ENCODE measurements at regions not wholly inside any gene's neighbourhood (a gene's known extent, or its start where the extent isn't known, plus 50 kb on each side); places are given as distances from the start of the nearest gene placed in this dataset.

DNA sequence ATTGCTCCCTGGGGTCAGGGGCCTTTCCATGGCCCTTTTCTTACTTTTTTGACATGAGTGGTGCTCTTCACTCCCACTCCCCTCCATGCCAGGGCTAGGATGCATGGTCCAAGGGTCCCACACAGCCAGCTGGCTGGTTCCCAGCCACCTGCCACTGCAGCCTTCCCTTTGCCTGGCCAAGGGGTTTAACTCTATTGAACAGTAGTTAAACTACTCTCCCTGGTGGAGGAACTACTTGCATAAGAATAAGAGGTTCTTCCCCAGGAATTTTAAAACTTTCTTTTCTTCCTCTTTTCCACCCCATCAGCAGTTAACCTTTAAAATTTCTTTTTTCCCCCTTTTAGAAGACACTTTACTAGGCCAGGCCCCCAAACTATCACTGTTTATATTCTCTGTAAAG is 1532.8 kb upstream of the ACO1 start:
- Histone ChIP-seq H3K27me3 (ENCODE audit: insufficient read depth, low read length, poor library complexity, severe bottlenecking) (no peaks in the 10 kb centered on the region), H3K9ac (ENCODE audit: low read depth, low read length, poor library complexity, severe bottlenecking) (no peak overlapping the region), H3K9me2 (replicated peaks; ENCODE audit: low read depth, low read length) (no peaks in the 10 kb centered on the region), H3F3A (ENCODE audit: low read depth) (no peaks in the 10 kb centered on the region), H3K9me3 (ENCODE audit: insufficient read depth, low read depth, low read length) (no peaks in the 10 kb centered on the region), H2AFZ (ENCODE audit: low read length) (no peak overlapping the region), H3K36me3 (ENCODE audit: insufficient read depth, low read length) (no peaks in the 10 kb centered on the region), H3K4me3 (ENCODE audit: low read length, poor library complexity, severe bottlenecking) (no peak overlapping the region), H3K4me2 (ENCODE audit: low read depth, low read length, poor library complexity, severe bottlenecking) (no peak overlapping the region), H3K79me2 (ENCODE audit: insufficient read depth, low read length) (no peaks in the 10 kb centered on the region), H4K20me1 (ENCODE audit: insufficient read depth, low read length, poor library complexity, severe bottlenecking) (no peaks in the 10 kb centered on the region), H3K4me1 (ENCODE audit: insufficient read depth, low read length, poor library complexity, severe bottlenecking) (no peaks in the 10 kb centered on the region)
- TF ChIP-seq EZH2phosphoT487 (IDR thresholded peaks at IDR 0.05; ENCODE audit: borderline replicate concordance): no peak
- TF ChIP-seq, protein P1, sequence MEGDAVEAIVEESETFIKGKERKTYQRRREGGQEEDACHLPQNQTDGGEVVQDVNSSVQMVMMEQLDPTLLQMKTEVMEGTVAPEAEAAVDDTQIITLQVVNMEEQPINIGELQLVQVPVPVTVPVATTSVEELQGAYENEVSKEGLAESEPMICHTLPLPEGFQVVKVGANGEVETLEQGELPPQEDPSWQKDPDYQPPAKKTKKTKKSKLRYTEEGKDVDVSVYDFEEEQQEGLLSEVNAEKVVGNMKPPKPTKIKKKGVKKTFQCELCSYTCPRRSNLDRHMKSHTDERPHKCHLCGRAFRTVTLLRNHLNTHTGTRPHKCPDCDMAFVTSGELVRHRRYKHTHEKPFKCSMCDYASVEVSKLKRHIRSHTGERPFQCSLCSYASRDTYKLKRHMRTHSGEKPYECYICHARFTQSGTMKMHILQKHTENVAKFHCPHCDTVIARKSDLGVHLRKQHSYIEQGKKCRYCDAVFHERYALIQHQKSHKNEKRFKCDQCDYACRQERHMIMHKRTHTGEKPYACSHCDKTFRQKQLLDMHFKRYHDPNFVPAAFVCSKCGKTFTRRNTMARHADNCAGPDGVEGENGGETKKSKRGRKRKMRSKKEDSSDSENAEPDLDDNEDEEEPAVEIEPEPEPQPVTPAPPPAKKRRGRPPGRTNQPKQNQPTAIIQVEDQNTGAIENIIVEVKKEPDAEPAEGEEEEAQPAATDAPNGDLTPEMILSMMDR (conservative IDR thresholded peaks at IDR 0.05; ENCODE audit: low read length): no peak

DNA sequence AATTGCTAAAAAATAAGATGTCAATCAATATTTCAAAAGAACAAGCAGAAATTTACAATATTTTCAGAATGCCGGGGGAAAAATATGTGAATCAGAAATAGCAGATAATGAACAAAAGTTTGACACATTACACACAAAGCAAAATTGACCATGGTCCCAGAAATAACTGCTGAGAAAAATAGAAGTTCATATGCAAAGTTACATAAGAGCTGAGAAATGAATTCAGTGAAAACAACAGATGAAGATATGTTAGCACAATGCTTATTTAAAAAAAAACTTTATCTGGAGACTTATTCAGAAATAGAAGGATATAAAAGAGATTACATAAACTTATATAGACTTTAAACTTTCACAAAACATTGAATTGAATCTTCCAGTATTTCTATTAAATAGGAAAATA is 1483.7 kb upstream of the ACO1 start:
- no peak overlapping the region for H3K9ac ChIP-seq (ENCODE audit: low read depth, low read length, poor library complexity, severe bottlenecking)
- no peak overlapping the region for H3K4me3 ChIP-seq (ENCODE audit: low read length, poor library complexity, severe bottlenecking)
- TF ChIP-seq, protein P1 (conservative IDR thresholded peaks at IDR 0.05; ENCODE audit: low read length): no peak
- TF ChIP-seq EZH2phosphoT487 (IDR thresholded peaks at IDR 0.05; ENCODE audit: borderline replicate concordance): no peak
- H3K27me3 ChIP-seq (ENCODE audit: insufficient read depth, low read length, poor library complexity, severe bottlenecking): no peaks in the 10 kb centered on the region
- no peaks in the 10 kb centered on the region for H3K79me2 ChIP-seq (ENCODE audit: insufficient read depth, low read length)
- H3K4me2 ChIP-seq (ENCODE audit: low read depth, low read length, poor library complexity, severe bottlenecking): no peak overlapping the region
- H3K9me2 ChIP-seq (replicated peaks; ENCODE audit: low read depth, low read length): no peaks in the 10 kb centered on the region
- no peaks in the 10 kb centered on the region for H3K4me1 ChIP-seq (ENCODE audit: insufficient read depth, low read length, poor library complexity, severe bottlenecking)
- no peak overlapping the region for H2AFZ ChIP-seq (ENCODE audit: low read length)
- H3K36me3 ChIP-seq (ENCODE audit: insufficient read depth, low read length): no peaks in the 10 kb centered on the region
- H4K20me1 ChIP-seq (ENCODE audit: insufficient read depth, low read length, poor library complexity, severe bottlenecking): no peaks in the 10 kb centered on the region
- no peaks in the 10 kb centered on the region for H3F3A ChIP-seq (ENCODE audit: low read depth)
- H3K9me3 ChIP-seq (ENCODE audit: insufficient read depth, low read depth, low read length): no peaks in the 10 kb centered on the region

DNA sequence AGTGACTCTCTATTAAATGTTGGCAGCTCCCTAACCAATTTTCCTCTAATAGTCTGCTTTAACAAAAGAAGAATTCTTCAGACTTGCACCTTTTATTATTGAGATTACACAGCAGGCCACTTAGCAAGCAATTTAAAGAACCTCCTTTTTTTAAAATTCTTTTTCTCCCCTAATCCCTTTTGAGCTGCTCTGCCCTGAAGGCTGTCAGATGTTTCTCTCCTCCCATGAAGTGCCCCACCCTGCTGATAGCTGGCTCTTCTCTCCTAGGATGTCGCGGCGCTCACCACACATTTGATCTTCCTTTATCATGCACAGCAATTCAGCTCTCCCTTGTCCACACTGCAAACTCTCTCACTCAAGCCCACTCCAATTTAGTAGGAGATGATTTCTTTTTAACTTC is 1471.1 kb upstream of the ACO1 start:
- H2AFZ ChIP-seq (ENCODE audit: low read length): no peak overlapping the region
- H3K4me2 ChIP-seq (ENCODE audit: low read depth, low read length, poor library complexity, severe bottlenecking): no peak overlapping the region
- H3K9ac ChIP-seq (ENCODE audit: low read depth, low read length, poor library complexity, severe bottlenecking): no peak overlapping the region
- H3K4me3 ChIP-seq (ENCODE audit: low read length, poor library complexity, severe bottlenecking): no peak overlapping the region
- H3F3A ChIP-seq (ENCODE audit: low read depth): no peaks in the 10 kb centered on the region
- TF ChIP-seq EZH2phosphoT487 (IDR thresholded peaks at IDR 0.05; ENCODE audit: borderline replicate concordance): no peak
- TF ChIP-seq, protein P1 (conservative IDR thresholded peaks at IDR 0.05; ENCODE audit: low read length): no peak
- no peaks in the 10 kb centered on the region for H3K27me3 ChIP-seq (ENCODE audit: insufficient read depth, low read length, poor library complexity, severe bottlenecking)
- H3K4me1 ChIP-seq (ENCODE audit: insufficient read depth, low read length, poor library complexity, severe bottlenecking): no peaks in the 10 kb centered on the region
- no peaks in the 10 kb centered on the region for H3K36me3 ChIP-seq (ENCODE audit: insufficient read depth, low read length)
- no peaks in the 10 kb centered on the region for H3K9me2 ChIP-seq (replicated peaks; ENCODE audit: low read depth, low read length)
- H3K9me3 ChIP-seq (ENCODE audit: insufficient read depth, low read depth, low read length): no peaks in the 10 kb centered on the region
- no peaks in the 10 kb centered on the region for H4K20me1 ChIP-seq (ENCODE audit: insufficient read depth, low read length, poor library complexity, severe bottlenecking)
- H3K79me2 ChIP-seq (ENCODE audit: insufficient read depth, low read length): no peaks in the 10 kb centered on the region

Measured in Loucy (cell line).